Hepatocyte (in vitro differentiated cells): ENCODE measurements at regions not wholly inside any gene's neighbourhood (a gene's known extent, or its start where the extent isn't known, plus 50 kb on each side); places are given as distances from the start of the nearest gene placed in this dataset.
"Not testable (repeated sequence)": the region's sequence is repeated elsewhere in the genome, so short reads cannot be mapped to it uniquely, and the experiment has no call there.

Experiments
- DNase-seq: peaks from one replicate; pipeline ENCODE4 v3.0.0-alpha.2; 2016; ENCODE audit warnings: low spot score
- H2AFZ ChIP-seq: fragments of 200-600 bp; sonication (generic); 2 replicates; pipeline ENCODE4 v1.6.0; 2016; ENCODE audit warnings: antibody characterized with exemption, mild to moderate bottlenecking
- H3K27ac ChIP-seq: fragments of 200-600 bp; sonication (generic); 2 replicates; pipeline ENCODE4 v1.5.1; 2016; ENCODE audit warnings: mild to moderate bottlenecking
- H3K27me3 ChIP-seq: fragments of 200-600 bp; sonication (generic); 2 replicates; pipeline ENCODE4 v1.6.1; 2016
- H3K36me3 ChIP-seq: fragments of 200-600 bp; sonication (generic); replicated peaks from 2 replicates; pipeline ENCODE4 v1.5.1; 2016; ENCODE audit warnings: low read depth; ENCODE audit not compliant: insufficient read depth
- H3K4me1 ChIP-seq: fragments of 200-600 bp; sonication (generic); 2 replicates; pipeline ENCODE4 v1.5.1; 2016; ENCODE audit warnings: mild to moderate bottlenecking, moderate library complexity; ENCODE audit not compliant: insufficient read depth
- H3K4me2 ChIP-seq: fragments of 200-600 bp; sonication (generic); 2 replicates; pipeline ENCODE4 v1.6.0; 2016
- H3K4me3 ChIP-seq: fragments of 200-600 bp; sonication (generic); 2 replicates; pipeline ENCODE4 v1.5.1; 2016; ENCODE audit warnings: mild to moderate bottlenecking
- H3K79me2 ChIP-seq: fragments of 200-600 bp; sonication (generic); 2 replicates; pipeline ENCODE4 v1.6.0; 2017; ENCODE audit warnings: mild to moderate bottlenecking
- H3K9me2 ChIP-seq: fragments of 200-600 bp; sonication (generic); replicated peaks from 2 replicates; pipeline ENCODE4 v1.6.0; 2017; ENCODE audit warnings: mild to moderate bottlenecking; ENCODE audit not compliant: insufficient read depth
- H3K9me3 ChIP-seq: fragments of 200-600 bp; sonication (generic); 2 replicates; pipeline ENCODE4 v1.5.1; 2016; ENCODE audit warnings: low read depth, mild to moderate bottlenecking
- H4K20me1 ChIP-seq: fragments of 200-600 bp; sonication (generic); 2 replicates; pipeline ENCODE4 v1.6.0; 2016; ENCODE audit warnings: mild to moderate bottlenecking; ENCODE audit not compliant: insufficient read depth, poor library complexity, severe bottlenecking
- CTCF ChIP-seq: fragments of 200-600 bp; sonication (generic); IDR thresholded peaks from 2 replicates; pipeline ENCODE4 v1.5.1; 2016; ENCODE audit warnings: antibody characterized with exemption, mild to moderate bottlenecking; ENCODE audit not compliant: poor library complexity
- EZH2 ChIP-seq: fragments of 200-600 bp; sonication (generic); IDR thresholded peaks from 2 replicates; pipeline ENCODE4 v1.6.1; 2016; ENCODE audit warnings: antibody characterized with exemption, mild to moderate bottlenecking, borderline replicate concordance
- EZH2phosphoT487 ChIP-seq: fragments of 200-600 bp; sonication (generic); IDR thresholded peaks from one replicate; pipeline ENCODE4 v1.6.1; 2018; ENCODE audit warnings: antibody characterized with exemption, mild to moderate bottlenecking, low read depth, moderate library complexity; ENCODE audit not compliant: unreplicated experiment, severe bottlenecking
- WGBS: methylation state at CpG from one replicate; pipeline ENCODE4 v1.1.6; 2016; ENCODE audit warnings: low lambda C conversion rate; ENCODE audit errors: missing lambda C conversion rate; 5-methylcytosine and 5-hydroxymethylcytosine counted together

- Histone ChIP-seq H3K9me3 (no peaks in the 10 kb centered on the region), H3K4me3 (no peak overlapping the region), H4K20me1 (no peaks in the 10 kb centered on the region), H3K79me2 (no peaks in the 10 kb centered on the region), H3K4me2 (no peak overlapping the region), H3K9me2 (no peaks in the 10 kb centered on the region), H3K4me1 (no peaks in the 10 kb centered on the region), H3K27me3 (no peaks in the 10 kb centered on the region), H2AFZ (no peak overlapping the region), H3K36me3 (no peaks in the 10 kb centered on the region), H3K27ac (no peak overlapping the region)
- no peak for DNase-seq
- no peak for TF ChIP-seq CTCF
- TF ChIP-seq EZH2 = no peak
- TF ChIP-seq EZH2phosphoT487 = no peak
- WGBS = 91% methylated on average over 5 of the region's 5 CpGs
Measured at GRCh38 chr3:4166540-4166939, 136.6 kb upstream of the SETMAR start.

GRCh38 chr3:4167230-4167629 lies 135.9 kb upstream of the SETMAR start:
- not testable (repeated sequence) for H3K27me3 ChIP-seq, H3K9me2 ChIP-seq, H2AFZ ChIP-seq, H3K4me2 ChIP-seq, H3K4me1 ChIP-seq, DNase-seq, H3K79me2 ChIP-seq, H3K27ac ChIP-seq, H3K4me3 ChIP-seq, H4K20me1 ChIP-seq, H3K9me3 ChIP-seq, H3K36me3 ChIP-seq
- 100% methylated on average over 1 of the region's 1 CpG for WGBS

GRCh38 chr3:4174791-4175190 lies 128.4 kb upstream of the SETMAR start:
- no peaks in the 10 kb centered on the region for H3K79me2 ChIP-seq
- no peaks in the 10 kb centered on the region for H3K36me3 ChIP-seq
- H3K4me3 ChIP-seq = no peak overlapping the region
- H2AFZ ChIP-seq = no peak overlapping the region
- no peaks in the 10 kb centered on the region for H3K4me1 ChIP-seq
- no peaks in the 10 kb centered on the region for H3K27me3 ChIP-seq
- H3K9me2 ChIP-seq = no peaks in the 10 kb centered on the region
- WGBS = 83% methylated on average over 6 of the region's 6 CpGs
- no peaks in the 10 kb centered on the region for H3K9me3 ChIP-seq
- no peaks in the 10 kb centered on the region for H4K20me1 ChIP-seq
- no peak for DNase-seq
- H3K4me2 ChIP-seq = no peak overlapping the region
- no peak for TF ChIP-seq CTCF
- no peak for TF ChIP-seq EZH2
- no peak for TF ChIP-seq EZH2phosphoT487
- H3K27ac ChIP-seq = no peak overlapping the region

GRCh38 chr3:4191971-4192370 lies 111.2 kb upstream of the SETMAR start:
- Histone ChIP-seq H3K9me3 (no peaks in the 10 kb centered on the region), H3K79me2 (no peaks in the 10 kb centered on the region), H3K4me1 (peaks cover 4% of the 10 kb centered on the region), H2AFZ (no peak overlapping the region), H4K20me1 (no peaks in the 10 kb centered on the region), H3K27me3 (no peaks in the 10 kb centered on the region), H3K9me2 (no peaks in the 10 kb centered on the region), H3K36me3 (no peaks in the 10 kb centered on the region), H3K27ac (no peak overlapping the region), H3K4me3 (no peak overlapping the region), H3K4me2 (no peak overlapping the region)
- DNase-seq = no peak
- TF ChIP-seq CTCF (no peak), EZH2 (no peak), EZH2phosphoT487 (no peak)
